Lower lobe of right lung (tissue), 2 donors: ENCODE measurements at regions not wholly inside any gene's neighbourhood (a gene's known extent, or its start where the extent isn't known, plus 50 kb on each side); places are given as distances from the start of the nearest gene placed in this dataset.

Experiments used
- ATAC-seq, 2 donors: fragments of 200-7000 bp; cut with Tn5 transposase; one replicate each; pipeline ENCODE4 v1.9.1; 2020 to 2022; ENCODE audit warnings: mild to moderate bottlenecking in 2 of 2, moderate library complexity in 2 of 2
- DNase-seq: peaks from one replicate; pipeline ENCODE4 v3.0.0-alpha.2; 2020
- H3K27ac ChIP-seq: fragments of 200-600 bp; one replicate; pipeline ENCODE4 v1.8.0; 2022
- H3K27me3 ChIP-seq: fragments of 200-600 bp; one replicate; pipeline ENCODE4 v1.8.0; 2022; ENCODE audit warnings: low read depth
- H3K36me3 ChIP-seq: fragments of 200-600 bp; one replicate; pipeline ENCODE4 v1.8.0; 2022; ENCODE audit warnings: mild to moderate bottlenecking
- H3K4me1 ChIP-seq: fragments of 200-600 bp; one replicate; pipeline ENCODE4 v1.8.0; 2022
- H3K4me3 ChIP-seq: fragments of 200-600 bp; one replicate; pipeline ENCODE4 v1.8.0; 2022; ENCODE audit warnings: mild to moderate bottlenecking
- H3K9me3 ChIP-seq: fragments of 200-600 bp; one replicate; pipeline ENCODE4 v1.8.0; 2022
- intact Hi-C: fragments of 100-400 bp; cut with DNase I; formaldehyde crosslinking; loops from one replicate; pipeline ENCODE4 v1.11.0; 2022
- TF ChIP-seq, protein P1 (sequence below): fragments of 200-600 bp; IDR thresholded peaks from one replicate; pipeline ENCODE4 v1.8.0; 2022; ENCODE audit warnings: antibody characterized with exemption, mild to moderate bottlenecking
- donor health status: DM: no; HTN: yes; CAD: no; lungs with severe emphysema.

- TF ChIP-seq, protein P1, sequence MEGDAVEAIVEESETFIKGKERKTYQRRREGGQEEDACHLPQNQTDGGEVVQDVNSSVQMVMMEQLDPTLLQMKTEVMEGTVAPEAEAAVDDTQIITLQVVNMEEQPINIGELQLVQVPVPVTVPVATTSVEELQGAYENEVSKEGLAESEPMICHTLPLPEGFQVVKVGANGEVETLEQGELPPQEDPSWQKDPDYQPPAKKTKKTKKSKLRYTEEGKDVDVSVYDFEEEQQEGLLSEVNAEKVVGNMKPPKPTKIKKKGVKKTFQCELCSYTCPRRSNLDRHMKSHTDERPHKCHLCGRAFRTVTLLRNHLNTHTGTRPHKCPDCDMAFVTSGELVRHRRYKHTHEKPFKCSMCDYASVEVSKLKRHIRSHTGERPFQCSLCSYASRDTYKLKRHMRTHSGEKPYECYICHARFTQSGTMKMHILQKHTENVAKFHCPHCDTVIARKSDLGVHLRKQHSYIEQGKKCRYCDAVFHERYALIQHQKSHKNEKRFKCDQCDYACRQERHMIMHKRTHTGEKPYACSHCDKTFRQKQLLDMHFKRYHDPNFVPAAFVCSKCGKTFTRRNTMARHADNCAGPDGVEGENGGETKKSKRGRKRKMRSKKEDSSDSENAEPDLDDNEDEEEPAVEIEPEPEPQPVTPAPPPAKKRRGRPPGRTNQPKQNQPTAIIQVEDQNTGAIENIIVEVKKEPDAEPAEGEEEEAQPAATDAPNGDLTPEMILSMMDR, result no peak
- H3K4me1 ChIP-seq, result no peaks in the 10 kb centered on the region
- intact Hi-C loops, result no loop called here
- no peaks in the 10 kb centered on the region for H3K27me3 ChIP-seq
- H3K36me3 ChIP-seq, result no peaks in the 10 kb centered on the region
- no peak for ATAC-seq
- H3K9me3 ChIP-seq, result no peaks in the 10 kb centered on the region
- H3K27ac ChIP-seq, result no peak overlapping the region
- DNase-seq, result no peak
- no peak overlapping the region for H3K4me3 ChIP-seq
Observed at GRCh38 chr1:102630041-102630440, 478.3 kb downstream of the COL11A1 start.

DNA sequence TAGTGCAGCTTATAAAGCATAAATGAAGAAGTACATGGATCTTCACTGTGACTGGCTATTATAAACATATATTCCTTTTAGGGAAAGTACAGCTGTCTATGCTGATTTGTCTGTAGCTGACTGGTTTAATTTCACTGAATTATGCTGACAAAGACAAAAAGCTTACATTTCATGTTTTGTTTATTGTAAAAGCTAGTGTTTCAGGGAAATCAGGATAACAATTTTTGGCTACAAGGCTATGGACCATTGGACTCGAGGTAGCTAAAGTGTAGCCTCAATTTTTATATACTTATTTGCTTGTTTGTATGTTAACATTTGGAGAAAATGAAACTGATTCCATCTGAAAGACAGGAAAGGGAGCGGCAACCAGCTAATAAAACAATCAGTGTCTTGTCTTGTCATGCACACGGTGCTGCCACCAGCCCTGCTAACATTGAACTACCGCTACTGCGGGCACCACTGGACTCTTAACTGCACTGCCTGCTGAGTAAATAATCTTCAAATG is 480.2 kb downstream of the COL11A1 start:
- H3K4me3 ChIP-seq, result peak overlapping the region; percentile 13
- H3K9me3 ChIP-seq, result no peaks in the 10 kb centered on the region
- no peaks in the 10 kb centered on the region for H3K27me3 ChIP-seq
- TF ChIP-seq, protein P1, result no peak
- intact Hi-C loops, result no loop called here
- DNase-seq (no peak), ATAC-seq (no peak)
- H3K4me1 ChIP-seq, result no peaks in the 10 kb centered on the region
- H3K27ac ChIP-seq, result no peak overlapping the region
- no peaks in the 10 kb centered on the region for H3K36me3 ChIP-seq

DNA sequence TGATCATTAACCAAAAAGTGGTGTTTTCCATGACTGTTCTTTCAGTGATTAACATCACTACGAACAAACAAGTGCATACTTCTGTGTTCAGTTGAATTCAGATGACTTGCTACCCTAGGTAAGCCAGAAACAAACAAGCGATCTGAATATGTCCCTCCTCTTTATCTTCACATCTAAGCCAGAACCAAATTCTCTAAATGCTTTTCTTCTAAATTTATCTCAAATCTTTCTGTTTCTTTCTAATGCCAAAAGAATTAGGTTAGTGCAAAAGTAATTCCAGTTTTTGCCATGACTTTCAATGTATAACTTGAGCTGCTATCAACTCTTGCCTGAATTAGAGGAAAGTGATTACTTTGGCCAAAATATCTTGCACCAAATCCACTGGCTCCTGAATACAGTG is 481.2 kb downstream of the COL11A1 start:
- no peaks in the 10 kb centered on the region for H3K4me1 ChIP-seq
- intact Hi-C loops, result no loop called here
- no peak for DNase-seq
- no peak overlapping the region for H3K4me3 ChIP-seq
- H3K9me3 ChIP-seq, result no peaks in the 10 kb centered on the region
- no peaks in the 10 kb centered on the region for H3K36me3 ChIP-seq
- H3K27me3 ChIP-seq, result no peaks in the 10 kb centered on the region
- TF ChIP-seq, protein P1, result no peak
- no peak overlapping the region for H3K27ac ChIP-seq
- no peak for ATAC-seq

DNA sequence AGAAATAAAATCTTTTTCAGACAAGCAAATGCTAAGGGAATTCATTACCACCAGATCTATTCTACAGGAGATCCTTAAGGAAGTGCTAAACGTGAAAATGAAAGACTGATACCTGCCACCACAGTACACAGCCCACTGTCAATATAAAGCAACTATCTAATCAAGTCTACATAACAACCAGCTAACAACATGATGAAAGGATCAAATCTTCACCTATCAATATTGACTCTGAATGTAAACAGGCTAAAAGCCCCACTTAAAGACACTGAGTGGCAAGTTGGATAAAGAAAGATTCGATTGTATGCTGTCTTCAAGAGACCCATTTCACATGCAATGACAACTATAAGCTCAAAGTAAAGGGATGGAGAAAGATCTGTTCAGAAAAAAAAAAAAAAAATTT is 492.4 kb downstream of the COL11A1 start:
- H3K36me3 ChIP-seq, result no peaks in the 10 kb centered on the region
- intact Hi-C loops, result no loop called here
- TF ChIP-seq, protein P1, result no peak
- H3K4me3 ChIP-seq, result no peak overlapping the region
- DNase-seq (no peak), ATAC-seq (no peak)
- H3K4me1 ChIP-seq, result no peaks in the 10 kb centered on the region
- no peak overlapping the region for H3K27ac ChIP-seq
- no peaks in the 10 kb centered on the region for H3K27me3 ChIP-seq
- H3K9me3 ChIP-seq, result no peaks in the 10 kb centered on the region

DNA sequence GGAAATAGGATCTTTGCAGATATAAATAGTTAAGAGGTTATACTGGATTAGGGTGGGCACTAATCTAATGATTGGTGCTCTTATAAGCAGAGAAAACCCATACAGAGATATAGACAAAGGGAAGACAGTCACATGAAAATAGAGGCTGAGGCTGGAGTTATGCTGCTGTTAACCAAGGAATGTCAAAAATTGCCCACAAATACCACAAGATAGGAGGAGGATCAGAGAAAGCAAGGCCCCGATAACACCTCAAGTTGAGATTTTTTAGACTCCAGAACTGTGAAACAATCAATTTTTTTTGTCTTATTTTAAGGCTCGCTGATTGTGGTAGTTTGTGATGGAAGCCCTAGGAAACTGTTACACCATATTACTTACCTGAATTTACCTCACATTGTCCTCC is 513.2 kb downstream of the COL11A1 start:
- TF ChIP-seq, protein P1, result no peak
- ATAC-seq (no peak), DNase-seq (no peak)
- Histone ChIP-seq H3K27ac (no peak overlapping the region), H3K27me3 (no peaks in the 10 kb centered on the region), H3K36me3 (no peaks in the 10 kb centered on the region), H3K4me1 (no peaks in the 10 kb centered on the region), H3K9me3 (no peaks in the 10 kb centered on the region), H3K4me3 (no peak overlapping the region)
- intact Hi-C loops, result no loop called here

DNA sequence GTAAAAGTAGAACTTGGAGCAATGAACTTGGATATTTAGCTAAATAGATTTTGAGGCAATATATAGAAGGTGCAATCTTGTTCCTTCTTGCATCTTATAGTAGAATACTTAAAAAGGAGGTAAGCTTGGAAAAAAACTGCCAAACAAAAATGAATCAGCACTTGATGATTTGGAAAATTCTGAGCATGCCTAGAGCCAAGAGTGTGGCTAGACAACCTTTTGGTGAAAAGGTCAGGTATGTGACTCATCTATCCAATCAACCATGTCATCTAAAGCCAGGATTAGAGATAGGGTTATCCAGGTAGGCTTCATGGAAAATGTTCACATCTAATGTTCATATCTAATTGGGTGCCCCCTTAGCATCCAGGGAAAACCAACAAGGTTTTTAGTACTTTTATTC is 515.0 kb downstream of the COL11A1 start:
- H3K27ac ChIP-seq, result no peak overlapping the region

More for the DNA sequence above, 515.0 kb downstream of the COL11A1 start:
- Histone ChIP-seq H3K4me1 (no peaks in the 10 kb centered on the region), H3K27me3 (no peaks in the 10 kb centered on the region), H3K9me3 (no peaks in the 10 kb centered on the region), H3K36me3 (no peaks in the 10 kb centered on the region), H3K4me3 (no peak overlapping the region)
- DNase-seq, result no peak
- intact Hi-C loops, result no loop called here
- ATAC-seq, result no peak
- TF ChIP-seq, protein P1, result no peak
